CD4-positive, alpha-beta T cell treated with Interferon alpha-2 for 1 hour (primary cell): ENCODE measurements at regions not wholly inside any gene's neighbourhood (a gene's known extent, or its start where the extent isn't known, plus 50 kb on each side); places are given as distances from the start of the nearest gene placed in this dataset.

Experiments used
- DNase-seq, 2 donors: peaks; one replicate each; pipeline ENCODE4 v3.0.0-alpha.2; 2020 to 2022

- no peak for DNase-seq
Observed at GRCh38 chr13:103805771-103806170, 739.6 kb upstream of the SLC10A2 start.

GRCh38 chr13:103803349-103803748 is 737.1 kb upstream of the SLC10A2 start:
- DNase-seq = no peak

- no peak for DNase-seq
Observed at GRCh38 chr13:103799028-103799427, 732.8 kb upstream of the SLC10A2 start.

- no peak for DNase-seq
Observed at GRCh38 chr13:103795892-103796478, 729.8 kb upstream of the SLC10A2 start.

- no peak for DNase-seq
Observed at GRCh38 chr13:103794526-103794925, 728.3 kb upstream of the SLC10A2 start.

- DNase-seq = no peak
Observed at GRCh38 chr13:103788061-103788652, 721.9 kb upstream of the SLC10A2 start.

GRCh38 chr13:103772576-103772975 is 706.4 kb upstream of the SLC10A2 start:
- DNase-seq = no peak

- DNase-seq = no peak
Observed at GRCh38 chr13:103762523-103762922, 696.3 kb upstream of the SLC10A2 start.

- no peak for DNase-seq
Observed at GRCh38 chr13:103759361-103759760, 693.1 kb upstream of the SLC10A2 start.

GRCh38 chr13:103758222-103758621 is 692.0 kb upstream of the SLC10A2 start:
- DNase-seq = no peak

GRCh38 chr13:103757361-103757760 is 691.1 kb upstream of the SLC10A2 start:
- DNase-seq = no peak

GRCh38 chr13:103754783-103755182 is 688.6 kb upstream of the SLC10A2 start:
- no peak for DNase-seq

GRCh38 chr13:103734837-103735236 is 668.6 kb upstream of the SLC10A2 start:
- no peak for DNase-seq

- DNase-seq = no peak
Observed at GRCh38 chr13:103731959-103732358, 665.7 kb upstream of the SLC10A2 start.

GRCh38 chr13:103730407-103730806 is 664.2 kb upstream of the SLC10A2 start:
- DNase-seq = no peak

- no peak for DNase-seq
Observed at GRCh38 chr13:103726808-103727207, 660.6 kb upstream of the SLC10A2 start.

GRCh38 chr13:103716718-103717117 is 650.5 kb upstream of the SLC10A2 start:
- no peak for DNase-seq

- DNase-seq = no peak
Observed at GRCh38 chr13:103715335-103715734, 649.1 kb upstream of the SLC10A2 start.

GRCh38 chr13:103703246-103703645 is 637.0 kb upstream of the SLC10A2 start:
- DNase-seq = no peak

GRCh38 chr13:103698000-103698399 is 631.8 kb upstream of the SLC10A2 start:
- no peak for DNase-seq

GRCh38 chr13:103695320-103695719 is 629.1 kb upstream of the SLC10A2 start:
- no peak for DNase-seq

- no peak for DNase-seq
Observed at GRCh38 chr13:103694471-103694870, 628.3 kb upstream of the SLC10A2 start.

- no peak for DNase-seq
Observed at GRCh38 chr13:103694033-103694432, 627.8 kb upstream of the SLC10A2 start.

- no peak for DNase-seq
Observed at GRCh38 chr13:103692442-103692841, 626.2 kb upstream of the SLC10A2 start.

- no peak for DNase-seq
Observed at GRCh38 chr13:103676329-103676728, 610.1 kb upstream of the SLC10A2 start.
